Esophagus mucosa (tissue), 1 donor: ENCODE measurements at regions not wholly inside any gene's neighbourhood (a gene's known extent, or its start where the extent isn't known, plus 50 kb on each side); places are given as distances from the start of the nearest gene placed in this dataset.

Experiments used
- ATAC-seq: fragments of 200-7000 bp; cut with Tn5 transposase; one replicate; pipeline ENCODE4 v1.9.1; 2020
- donor health status: DM: yes; HTN: yes; CAD: no.

DNA sequence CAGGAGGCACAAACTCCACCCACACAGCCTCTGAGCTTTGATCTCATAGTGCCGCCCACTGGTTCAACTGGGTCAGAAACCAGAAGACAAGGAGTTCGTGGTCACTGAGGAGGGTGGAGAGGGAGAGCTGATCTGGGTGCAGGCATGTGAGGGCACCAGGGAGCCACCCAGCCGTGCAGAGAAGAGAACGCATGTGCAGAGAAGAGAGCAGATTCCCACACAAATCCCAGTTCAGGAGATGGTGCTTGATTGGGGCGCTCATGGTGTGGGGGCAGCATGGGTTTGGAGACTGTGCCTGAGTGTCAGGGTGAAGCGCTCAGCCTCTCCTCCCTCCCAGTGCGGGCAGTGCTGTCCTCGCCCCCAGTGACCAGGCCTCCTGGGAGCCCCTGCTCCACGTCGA lies 375.2 kb upstream of the MYT1L start:
- no peak for ATAC-seq

- ATAC-seq: no peak
Observed at GRCh38 chr2:2705871-2706270, 374.8 kb upstream of the MYT1L start.

DNA sequence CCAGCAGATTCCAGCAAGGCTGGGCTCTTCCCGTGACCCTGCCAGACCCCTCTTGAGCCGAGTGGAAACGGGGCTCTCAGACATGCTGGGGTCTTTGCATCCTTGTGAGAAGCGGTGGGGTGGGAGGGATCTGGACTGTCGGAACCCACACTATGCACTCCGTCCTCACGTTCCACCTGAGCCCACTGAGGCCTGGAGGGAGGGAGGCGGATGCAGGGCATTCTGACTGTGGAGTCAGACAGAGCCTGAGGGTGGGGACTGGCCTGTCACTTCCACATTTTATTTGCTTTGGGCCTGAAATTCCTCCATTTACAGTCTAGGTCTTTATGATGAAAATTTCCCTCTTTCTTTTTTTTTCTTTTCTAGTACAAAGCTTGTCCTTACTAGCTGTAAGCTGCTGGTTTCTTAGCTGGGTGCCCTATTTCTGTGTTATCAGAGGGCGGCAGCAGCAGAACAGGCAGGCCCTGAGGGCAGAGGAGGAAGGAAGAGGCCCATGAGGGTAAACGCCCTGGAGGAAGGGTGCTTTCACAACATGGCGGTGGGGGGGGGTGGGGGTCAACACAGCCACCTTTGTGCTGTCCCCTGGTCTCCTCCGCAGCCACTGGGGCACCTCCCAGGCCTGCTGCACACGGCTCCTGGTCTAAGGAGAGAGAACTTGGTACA lies 373.5 kb upstream of the MYT1L start:
- no peak for ATAC-seq

GRCh38 chr2:2703762-2704427 lies 372.8 kb upstream of the MYT1L start:
- no peak for ATAC-seq

GRCh38 chr2:2703172-2703571 lies 372.1 kb upstream of the MYT1L start:
- ATAC-seq: no peak

- ATAC-seq: no peak
Observed at GRCh38 chr2:2702385-2702784, 371.3 kb upstream of the MYT1L start.

GRCh38 chr2:2701813-2702212 lies 370.7 kb upstream of the MYT1L start:
- ATAC-seq: no peak

DNA sequence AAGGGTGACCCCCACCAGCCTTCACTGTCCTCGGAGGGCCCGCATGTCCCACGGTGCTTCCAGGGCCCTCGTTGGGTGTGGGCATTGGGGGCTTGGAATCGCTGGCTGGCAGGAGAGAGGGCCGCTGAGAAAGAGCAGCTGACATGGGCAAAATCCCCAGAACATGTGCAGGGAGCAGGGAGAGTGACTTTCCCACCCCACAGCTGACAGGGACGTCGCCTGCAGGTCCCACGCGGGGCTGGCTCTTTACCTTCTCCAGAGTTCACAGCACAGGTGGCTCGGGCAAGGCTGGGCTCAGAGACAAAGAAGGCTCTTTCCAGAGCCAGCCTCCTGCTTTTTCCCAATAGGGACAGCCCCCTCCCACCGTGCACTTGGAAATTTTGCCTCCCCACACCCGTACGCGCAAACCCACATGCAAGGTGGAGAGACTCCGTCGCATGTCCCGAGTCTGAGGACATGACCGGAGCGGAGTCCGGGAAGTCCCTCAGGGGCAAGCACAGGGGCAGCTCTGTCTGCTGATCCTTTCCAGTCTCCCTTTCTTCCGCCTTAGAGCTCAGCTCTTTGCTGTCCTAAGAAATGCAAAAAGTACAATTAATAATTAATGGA lies 370.2 kb upstream of the MYT1L start:
- no peak for ATAC-seq

- ATAC-seq: no peak
Observed at GRCh38 chr2:2699121-2699505, 368.0 kb upstream of the MYT1L start.

- peak; percentile 38 for ATAC-seq
Observed at GRCh38 chr2:2698182-2699120, 367.4 kb upstream of the MYT1L start.

DNA sequence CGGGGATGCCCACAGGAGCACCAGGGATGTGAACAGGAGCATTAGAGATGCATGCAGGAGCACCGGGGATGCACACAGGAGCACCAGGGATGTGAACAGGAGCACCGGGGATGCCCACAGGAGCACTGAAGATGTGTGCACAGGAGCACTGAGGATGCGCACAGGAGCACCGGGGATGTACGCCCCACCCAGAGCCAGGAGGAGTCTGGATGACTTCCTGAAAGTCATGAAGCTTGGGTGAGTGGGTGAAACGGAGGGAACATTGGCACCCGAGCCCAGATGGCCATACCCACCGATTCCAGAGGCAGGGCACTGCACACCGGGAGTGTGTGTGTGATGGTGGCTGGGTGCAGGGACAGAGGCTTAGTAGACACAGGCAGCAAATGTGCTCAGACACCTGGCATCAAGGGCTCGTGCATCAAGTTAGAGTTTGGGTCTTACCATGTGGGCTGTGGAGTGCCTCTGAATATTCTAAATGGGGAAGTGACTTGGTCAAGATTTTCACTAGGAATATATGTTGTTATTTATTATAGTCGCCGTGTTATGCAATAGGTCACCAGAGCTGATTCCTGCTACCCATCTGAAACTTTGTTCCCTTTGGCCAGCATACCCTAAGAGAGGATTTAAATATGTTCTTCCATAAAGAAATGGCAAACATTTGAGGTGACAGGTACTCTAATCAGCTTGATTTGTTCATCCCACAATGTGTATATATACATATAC lies 365.8 kb upstream of the MYT1L start:
- ATAC-seq: no peak

GRCh38 chr2:2696325-2696724 lies 365.2 kb upstream of the MYT1L start:
- no peak for ATAC-seq

GRCh38 chr2:2694746-2695145 lies 363.7 kb upstream of the MYT1L start:
- ATAC-seq: no peak

DNA sequence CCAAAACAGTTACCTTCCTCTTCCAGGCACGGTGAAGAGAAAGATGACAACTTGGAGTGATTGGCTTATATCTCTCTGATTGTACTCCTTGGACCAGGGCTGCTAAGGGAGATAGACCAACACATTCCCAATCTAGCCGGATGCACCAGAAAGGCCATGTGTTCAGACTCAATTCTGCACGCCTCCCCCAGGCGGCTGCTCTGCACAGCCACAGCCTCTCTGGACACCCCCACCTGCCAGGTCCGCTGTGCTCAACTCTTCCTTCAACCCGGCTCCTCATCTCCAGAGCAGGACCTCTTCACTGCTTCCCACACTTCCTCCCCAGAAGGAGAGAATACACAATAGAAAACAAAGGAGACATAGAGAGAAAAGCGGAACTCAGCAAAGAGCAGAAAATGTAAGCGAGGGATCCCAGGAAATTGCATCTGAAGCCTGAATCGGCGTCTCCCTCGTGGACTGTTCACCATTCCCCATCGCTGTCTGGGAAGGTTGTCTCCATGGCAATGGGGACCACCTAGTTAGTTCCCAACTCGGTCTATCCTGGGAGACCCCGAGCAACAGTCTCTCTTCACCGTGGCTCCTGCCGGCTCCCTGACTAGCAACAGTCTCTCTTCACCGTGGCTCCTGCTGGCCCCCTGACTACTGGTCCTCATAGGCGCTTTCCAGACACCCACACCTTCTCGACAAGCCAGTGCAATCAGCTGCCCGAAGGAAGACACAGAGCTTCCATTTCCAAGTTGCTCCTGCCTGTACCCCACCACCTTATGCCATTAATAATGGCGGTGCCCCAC lies 361.7 kb upstream of the MYT1L start:
- no peak for ATAC-seq

- ATAC-seq: no peak
Observed at GRCh38 chr2:2691419-2691818, 360.3 kb upstream of the MYT1L start.

DNA sequence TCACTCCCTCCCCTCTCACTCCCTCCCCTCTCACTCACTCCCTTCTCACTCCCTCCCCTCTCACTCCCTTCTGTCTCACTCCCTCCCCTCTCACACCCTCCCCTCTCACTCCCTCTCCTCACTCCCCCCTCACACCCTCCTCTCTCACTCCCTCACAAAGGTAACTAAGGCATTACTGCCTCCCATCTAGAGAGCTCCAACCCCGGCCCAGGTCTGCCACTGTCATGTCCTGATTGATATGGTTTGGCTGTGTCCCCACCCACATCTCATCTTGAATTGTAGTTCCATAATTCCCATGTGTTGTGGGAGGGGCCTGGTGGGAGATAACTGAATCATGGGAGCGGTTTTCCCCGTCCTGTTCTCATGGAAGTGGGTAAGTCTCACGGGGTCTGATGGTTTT lies 359.9 kb upstream of the MYT1L start:
- no peak for ATAC-seq

- no peak for ATAC-seq
Observed at GRCh38 chr2:2689306-2689705, 358.2 kb upstream of the MYT1L start.

DNA sequence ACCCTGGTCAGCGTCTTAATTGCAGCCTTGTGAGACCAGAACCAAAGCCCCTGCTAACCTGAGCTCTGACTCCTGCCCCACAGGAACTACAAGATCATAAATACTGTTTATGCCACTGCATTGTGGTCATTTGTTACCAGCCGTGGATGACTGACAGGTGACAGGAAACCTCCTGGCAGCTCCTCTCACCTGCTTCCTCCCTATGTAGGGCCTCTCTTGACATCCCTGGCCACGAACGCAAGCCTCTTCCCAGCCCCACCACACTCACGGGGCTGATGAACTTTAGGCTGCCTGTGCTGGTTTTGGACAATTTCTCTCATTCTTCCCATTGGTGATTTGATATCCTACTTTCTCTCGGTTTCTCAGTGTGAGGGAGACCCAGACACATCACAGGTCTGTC lies 357.2 kb upstream of the MYT1L start:
- no peak for ATAC-seq

- ATAC-seq: no peak
Observed at GRCh38 chr2:2687745-2688144, 356.7 kb upstream of the MYT1L start.

DNA sequence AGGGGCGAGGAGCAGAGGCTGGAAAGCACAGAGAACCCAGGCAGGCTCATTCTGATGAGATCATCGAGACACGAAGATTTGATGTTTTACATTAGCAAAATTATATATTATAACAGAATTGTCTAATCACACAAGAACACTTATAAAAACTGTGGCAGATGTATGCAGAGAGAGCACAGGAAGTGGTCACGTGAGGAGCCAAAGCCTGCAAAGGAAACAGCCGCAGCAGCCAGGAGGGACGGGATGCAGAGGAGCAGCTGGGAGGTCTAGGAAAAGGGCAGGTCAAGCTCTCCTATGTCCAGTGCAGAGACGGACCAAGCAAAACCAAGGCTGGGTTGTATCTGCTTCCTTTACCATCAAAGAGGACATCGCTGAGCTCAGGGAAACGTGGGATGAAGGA lies 355.1 kb upstream of the MYT1L start:
- ATAC-seq: no peak

DNA sequence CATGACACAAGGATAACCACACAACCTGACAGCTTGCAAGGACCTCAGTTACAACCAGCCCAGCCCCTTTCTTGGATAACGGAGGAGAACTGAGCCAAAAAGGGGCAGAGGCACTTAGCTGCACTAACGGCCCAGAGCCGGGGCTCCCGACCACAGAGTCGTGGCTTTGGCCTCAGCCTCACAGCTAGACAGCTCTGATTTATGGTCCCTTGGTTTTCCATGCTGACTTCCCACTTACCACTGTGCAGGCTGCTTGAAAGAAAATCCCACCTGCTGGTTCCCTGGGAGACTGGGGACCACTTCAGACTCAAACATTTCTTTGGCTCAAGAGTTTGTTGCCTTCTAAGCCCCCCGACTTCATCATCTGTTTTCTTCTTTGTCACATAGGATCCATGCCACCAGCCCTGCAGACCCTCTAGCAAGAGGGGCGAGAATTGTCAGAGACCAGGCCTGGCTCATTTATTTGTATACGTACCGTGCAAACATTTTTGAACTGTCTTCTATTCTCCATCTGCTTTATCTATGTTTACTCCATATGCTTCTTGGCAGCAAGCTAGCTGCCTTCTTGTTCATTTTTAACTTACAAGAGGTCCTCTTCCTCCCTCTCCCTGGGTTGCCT lies 352.6 kb upstream of the MYT1L start:
- ATAC-seq: no peak
